GM12878 (cell line): ENCODE measurements at regions not wholly inside any gene's neighbourhood (a gene's known extent, or its start where the extent isn't known, plus 50 kb on each side); places are given as distances from the start of the nearest gene placed in this dataset.

ENCODE experiments used
- CHD4 ChIP-seq: fragments of 200-600 bp; sonication (generic); IDR thresholded peaks from 2 replicates; pipeline ENCODE4 v1.6.1; 2016; ENCODE audit warnings: mild to moderate bottlenecking
- NR2C1 ChIP-seq: fragments of 450-650 bp; IDR thresholded peaks from 2 replicates; pipeline ENCODE4 v1.6.1; 2017; ENCODE audit warnings: antibody characterized with exemption, mild to moderate bottlenecking, moderate library complexity
- SREBF1 ChIP-seq: IDR thresholded peaks from 2 replicates; pipeline ENCODE4 v1.6.1; 2012; ENCODE audit warnings: mild to moderate bottlenecking, low read length
- TF ChIP-seq, protein P1 (sequence below), 3 experiments: IDR thresholded peaks in 2 of 3; conservative IDR thresholded peaks in 1 of 3; 2 replicates each; pipeline ENCODE4 v1.5.1; 2011; ENCODE audit warnings: low read depth in 3 of 3, low read length in 3 of 3, mild to moderate bottlenecking in 3 of 3, control low read depth in 2 of 3, moderate library complexity in 2 of 3, inconsistent platforms in 1 of 3, mixed read lengths in 1 of 3; ENCODE audit not compliant: control insufficient read depth in 2 of 3, insufficient read depth in 1 of 3; ENCODE audit errors: extremely low read depth in 1 of 3

- TF ChIP-seq NR2C1 (no peak), SREBF1 (no peak), CHD4 (no peak)
- TF ChIP-seq, protein P1, sequence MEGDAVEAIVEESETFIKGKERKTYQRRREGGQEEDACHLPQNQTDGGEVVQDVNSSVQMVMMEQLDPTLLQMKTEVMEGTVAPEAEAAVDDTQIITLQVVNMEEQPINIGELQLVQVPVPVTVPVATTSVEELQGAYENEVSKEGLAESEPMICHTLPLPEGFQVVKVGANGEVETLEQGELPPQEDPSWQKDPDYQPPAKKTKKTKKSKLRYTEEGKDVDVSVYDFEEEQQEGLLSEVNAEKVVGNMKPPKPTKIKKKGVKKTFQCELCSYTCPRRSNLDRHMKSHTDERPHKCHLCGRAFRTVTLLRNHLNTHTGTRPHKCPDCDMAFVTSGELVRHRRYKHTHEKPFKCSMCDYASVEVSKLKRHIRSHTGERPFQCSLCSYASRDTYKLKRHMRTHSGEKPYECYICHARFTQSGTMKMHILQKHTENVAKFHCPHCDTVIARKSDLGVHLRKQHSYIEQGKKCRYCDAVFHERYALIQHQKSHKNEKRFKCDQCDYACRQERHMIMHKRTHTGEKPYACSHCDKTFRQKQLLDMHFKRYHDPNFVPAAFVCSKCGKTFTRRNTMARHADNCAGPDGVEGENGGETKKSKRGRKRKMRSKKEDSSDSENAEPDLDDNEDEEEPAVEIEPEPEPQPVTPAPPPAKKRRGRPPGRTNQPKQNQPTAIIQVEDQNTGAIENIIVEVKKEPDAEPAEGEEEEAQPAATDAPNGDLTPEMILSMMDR (IDR thresholded peaks at IDR 0.05 in 2 of 3, conservative IDR thresholded peaks at IDR 0.05 in 1 of 3; ENCODE audit: control insufficient read depth in 2 of 3, extremely low read depth in 1 of 3, insufficient read depth in 1 of 3, low read depth in 3 of 3, low read length in 3 of 3) = no peak
Measured at GRCh38 chr13:111549464-111549863, 229.0 kb downstream of the TEX29 start.
